ENCODE measurements at regions not wholly inside any gene's neighbourhood (a gene's known extent, or its start where the extent isn't known, plus 50 kb on each side); places are given as distances from the start of the nearest gene placed in this dataset.

DNA sequence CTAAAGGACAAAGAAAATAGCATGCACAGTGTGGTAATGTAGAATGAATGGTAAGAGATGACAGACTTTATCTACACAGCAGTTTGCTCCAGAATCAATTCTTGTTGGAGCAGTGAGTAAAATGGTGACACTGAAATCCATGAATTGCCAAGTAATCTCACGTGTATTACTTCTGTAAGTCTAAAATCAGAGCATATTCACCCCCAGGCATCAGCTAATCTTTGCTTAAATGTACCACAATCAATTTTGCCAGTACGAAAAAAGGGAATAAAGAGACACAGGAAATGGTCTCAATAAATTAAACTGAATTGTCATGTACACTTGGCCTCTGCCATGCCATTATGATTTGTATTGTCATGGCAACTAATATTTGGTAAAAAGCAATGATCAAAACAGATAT is 294.2 kb downstream of the PCDH17 start:
- TF ChIP-seq JUND (IDR thresholded peaks at IDR 0.05; ENCODE audit: low read depth) = no peak
- in situ Hi-C loops (cut with HindIII; ENCODE audit: low pct_unique_long_range_greater_than_20kb, low sequenced_read_pairs) = no loop called here
- no peak for DNase-seq (ENCODE audit: low read depth in 1 of 2, low spot score in 1 of 2)

DNA sequence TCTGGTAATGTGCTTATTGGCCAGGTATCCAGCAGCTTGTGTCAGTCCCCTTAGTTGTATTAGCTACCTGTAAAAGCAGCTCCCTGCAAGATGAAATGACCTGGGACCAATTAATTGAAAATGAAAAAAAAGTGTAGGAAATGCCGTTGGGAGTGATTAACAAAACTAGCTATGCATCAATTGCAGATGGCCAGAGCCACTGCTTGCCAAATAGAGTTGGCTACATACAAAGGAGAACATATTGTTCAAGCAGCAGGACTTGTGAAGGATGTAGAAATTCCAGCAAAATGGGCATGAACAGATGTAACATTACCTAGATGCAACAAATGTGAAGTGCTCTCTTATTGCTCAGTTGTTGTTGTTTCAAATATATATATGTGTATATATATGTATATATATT is 300.5 kb downstream of the PCDH17 start:
- in situ Hi-C loops (cut with HindIII; ENCODE audit: low pct_unique_long_range_greater_than_20kb, low sequenced_read_pairs) = no loop called here
- DNase-seq (ENCODE audit: low read depth in 1 of 2, low spot score in 1 of 2) = no peak
- no peak for TF ChIP-seq JUND (IDR thresholded peaks at IDR 0.05; ENCODE audit: low read depth)

DNA sequence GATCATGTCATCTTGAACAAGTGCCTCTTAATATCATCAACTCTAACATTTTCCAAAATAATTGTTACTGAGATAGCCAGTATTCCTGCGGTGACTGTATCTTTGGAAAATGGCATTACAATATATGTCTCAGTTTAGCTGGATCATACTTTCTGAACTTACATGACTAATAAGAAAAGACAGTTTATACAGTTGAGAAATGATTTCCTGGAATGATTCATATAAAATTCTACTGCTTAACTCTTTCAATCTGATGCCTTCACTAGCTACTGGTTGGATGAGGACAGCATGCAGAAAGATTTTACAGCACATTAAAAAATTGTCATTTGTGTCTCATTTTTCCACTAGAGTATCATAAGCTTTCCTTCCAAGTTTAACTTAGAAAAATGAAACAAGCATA is 302.1 kb downstream of the PCDH17 start:
- TF ChIP-seq JUND (IDR thresholded peaks at IDR 0.05; ENCODE audit: low read depth) = no peak
- no peak for DNase-seq (ENCODE audit: low read depth in 1 of 2, low spot score in 1 of 2)
- in situ Hi-C loops (cut with HindIII; ENCODE audit: low pct_unique_long_range_greater_than_20kb, low sequenced_read_pairs) = no loop called here

DNA sequence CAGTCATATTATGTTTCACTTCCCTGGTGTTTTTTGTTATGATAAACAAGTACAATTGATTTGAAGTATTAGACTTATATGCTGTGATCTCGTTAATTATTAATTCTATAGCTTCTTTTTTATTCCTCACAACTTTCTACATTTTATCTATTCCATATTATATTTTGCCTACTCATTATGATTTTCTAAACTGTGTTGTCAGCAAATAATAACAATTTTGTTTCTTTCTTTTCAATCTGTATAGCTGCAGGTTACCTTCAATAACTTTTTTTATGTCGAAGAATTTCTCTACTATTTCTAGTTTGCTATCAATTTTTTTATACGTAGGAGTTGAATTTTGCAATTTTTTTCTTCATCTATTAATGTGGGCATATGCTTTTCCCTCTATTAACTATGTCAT is 304.4 kb downstream of the PCDH17 start:
- DNase-seq (ENCODE audit: low read depth in 1 of 2, low spot score in 1 of 2) = no peak
- in situ Hi-C loops (cut with HindIII; ENCODE audit: low pct_unique_long_range_greater_than_20kb, low sequenced_read_pairs) = no loop called here
- TF ChIP-seq JUND (IDR thresholded peaks at IDR 0.05; ENCODE audit: low read depth) = no peak

DNA sequence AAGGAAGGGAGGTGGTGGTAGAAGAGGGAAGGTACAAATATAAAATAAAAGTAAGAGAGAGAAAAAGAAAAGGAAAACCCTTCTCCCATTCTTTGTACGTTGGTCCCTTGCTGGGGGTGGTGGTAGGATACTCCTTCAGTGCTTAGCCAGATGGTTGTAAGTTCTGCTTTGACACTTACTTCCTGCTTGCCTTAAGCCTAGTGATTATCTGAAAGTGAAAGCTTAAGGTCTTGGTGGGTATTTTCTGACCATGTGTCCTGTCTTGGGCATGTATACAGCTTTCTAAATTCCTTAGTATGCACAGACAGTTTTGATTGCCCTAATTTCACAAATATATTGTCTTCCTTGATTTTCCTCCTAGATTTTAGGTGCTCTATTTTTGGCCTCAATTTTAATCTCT is 314.8 kb downstream of the PCDH17 start:
- in situ Hi-C loops (cut with HindIII; ENCODE audit: low pct_unique_long_range_greater_than_20kb, low sequenced_read_pairs) = no loop called here
- no peak for DNase-seq (ENCODE audit: low read depth in 1 of 2, low spot score in 1 of 2)
- no peak for TF ChIP-seq JUND (IDR thresholded peaks at IDR 0.05; ENCODE audit: low read depth)

DNA sequence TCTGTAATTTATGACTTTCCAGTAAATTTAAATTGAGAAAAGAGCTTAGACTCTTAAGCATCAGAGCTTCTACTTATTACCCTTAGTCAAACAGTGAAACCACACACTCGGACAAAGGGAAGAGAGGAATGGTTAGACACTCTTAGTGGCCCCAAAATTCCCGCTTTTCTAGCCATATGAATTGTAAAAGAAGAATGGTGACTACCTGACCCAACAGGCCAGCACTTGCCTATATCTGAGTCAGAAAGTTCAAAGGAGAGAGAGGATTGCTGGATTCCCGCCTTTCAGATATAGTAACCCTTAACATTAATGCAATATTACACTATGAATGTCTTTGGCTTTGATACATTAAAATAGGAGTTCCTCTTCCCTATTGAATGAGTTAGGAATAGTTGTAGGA is 317.3 kb downstream of the PCDH17 start:
- in situ Hi-C loops (cut with HindIII; ENCODE audit: low pct_unique_long_range_greater_than_20kb, low sequenced_read_pairs) = no loop called here
- no peak for TF ChIP-seq JUND (IDR thresholded peaks at IDR 0.05; ENCODE audit: low read depth)
- DNase-seq (ENCODE audit: low read depth in 1 of 2, low spot score in 1 of 2) = no peak

DNA sequence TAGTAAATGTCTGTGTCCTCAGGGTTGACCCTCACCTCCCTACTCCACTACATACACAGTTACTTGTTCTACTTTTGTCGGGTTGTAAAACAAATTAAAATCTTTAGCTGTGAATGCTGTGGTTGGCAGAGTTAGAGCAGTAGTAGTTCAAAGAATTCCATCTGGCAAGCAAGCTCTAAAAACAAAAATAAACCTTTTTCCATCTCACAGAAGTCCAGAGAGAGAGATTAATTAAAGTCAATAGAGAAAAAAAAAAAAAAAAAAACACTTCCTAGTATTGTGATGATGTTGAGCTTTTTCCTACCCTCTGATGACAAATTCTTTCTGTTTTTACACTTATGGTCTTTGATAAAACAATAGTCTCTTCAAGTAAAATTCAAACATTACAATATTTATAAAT is 338.4 kb downstream of the PCDH17 start:
- in situ Hi-C loops (cut with HindIII; ENCODE audit: low pct_unique_long_range_greater_than_20kb, low sequenced_read_pairs) = no loop called here

DNA sequence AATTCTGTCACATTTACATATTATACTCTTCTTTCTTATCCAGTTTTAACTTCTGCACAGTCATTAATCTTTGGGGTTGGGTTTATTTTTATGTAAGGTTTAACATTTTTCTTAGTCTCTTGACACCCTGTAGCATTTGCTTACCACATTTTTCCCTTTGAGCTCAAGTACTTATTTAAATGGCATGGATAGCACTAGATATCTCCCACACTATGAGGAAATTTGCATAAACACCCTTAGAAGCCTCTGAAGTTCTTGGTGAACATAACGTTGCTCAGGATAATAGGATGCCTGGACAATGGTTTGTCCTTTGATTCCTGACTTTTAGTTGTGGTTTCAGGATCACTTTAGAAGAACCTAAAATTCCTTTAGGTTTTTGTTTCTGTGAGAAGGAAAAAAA is 338.9 kb downstream of the PCDH17 start:
- DNase-seq (ENCODE audit: low read depth in 1 of 2, low spot score in 1 of 2) = no peak
- in situ Hi-C loops (cut with HindIII; ENCODE audit: low pct_unique_long_range_greater_than_20kb, low sequenced_read_pairs) = no loop called here
- no peak for TF ChIP-seq JUND (IDR thresholded peaks at IDR 0.05; ENCODE audit: low read depth)

More for the DNA sequence above, 338.4 kb downstream of the PCDH17 start:
- no peak for TF ChIP-seq JUND (IDR thresholded peaks at IDR 0.05; ENCODE audit: low read depth)
- DNase-seq (ENCODE audit: low read depth in 1 of 2, low spot score in 1 of 2) = no peak

DNA sequence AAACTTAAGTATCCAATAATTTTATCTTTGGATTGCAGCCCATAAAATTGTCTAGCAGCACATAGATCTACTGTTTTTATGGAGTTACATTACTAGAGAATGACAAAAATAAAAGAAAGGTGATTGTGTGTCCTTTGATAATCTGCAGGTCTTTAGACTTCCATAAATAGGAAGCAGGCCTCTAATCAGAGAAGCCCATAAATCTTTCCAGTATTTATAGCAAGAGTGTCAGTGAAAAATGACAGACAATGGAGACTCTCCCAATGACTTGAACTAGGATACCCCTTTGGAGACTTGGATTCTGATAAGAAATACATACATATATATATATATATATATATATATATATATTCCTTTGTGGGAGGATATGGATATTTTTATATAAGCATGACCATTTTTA is 351.2 kb downstream of the PCDH17 start:
- in situ Hi-C loops (cut with HindIII; ENCODE audit: low pct_unique_long_range_greater_than_20kb, low sequenced_read_pairs) = no loop called here
- no peak for DNase-seq (ENCODE audit: low read depth in 1 of 2, low spot score in 1 of 2)
- no peak for TF ChIP-seq JUND (IDR thresholded peaks at IDR 0.05; ENCODE audit: low read depth)

DNA sequence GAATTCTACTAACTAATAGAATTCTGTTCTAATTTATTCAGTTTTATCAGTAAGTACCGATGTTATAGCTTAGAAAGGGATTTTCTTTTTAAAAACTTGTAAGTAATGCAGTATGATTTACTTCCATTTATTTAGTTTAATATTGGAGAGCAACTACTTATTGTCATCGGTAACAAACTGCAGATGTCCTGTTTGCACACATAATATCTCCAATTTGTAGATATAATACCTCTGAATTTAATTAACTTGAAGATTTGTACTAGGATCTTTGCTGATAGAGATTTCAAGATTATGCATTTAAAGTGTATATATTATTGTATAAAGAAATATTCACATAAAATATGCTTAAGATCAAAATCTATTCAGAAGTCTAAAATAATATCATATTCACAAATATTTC is 356.7 kb downstream of the PCDH17 start:
- TF ChIP-seq JUND (IDR thresholded peaks at IDR 0.05; ENCODE audit: low read depth) = no peak
- DNase-seq (ENCODE audit: low read depth in 1 of 2, low spot score in 1 of 2) = no peak
- in situ Hi-C loops (cut with HindIII; ENCODE audit: low pct_unique_long_range_greater_than_20kb, low sequenced_read_pairs) = no loop called here

DNA sequence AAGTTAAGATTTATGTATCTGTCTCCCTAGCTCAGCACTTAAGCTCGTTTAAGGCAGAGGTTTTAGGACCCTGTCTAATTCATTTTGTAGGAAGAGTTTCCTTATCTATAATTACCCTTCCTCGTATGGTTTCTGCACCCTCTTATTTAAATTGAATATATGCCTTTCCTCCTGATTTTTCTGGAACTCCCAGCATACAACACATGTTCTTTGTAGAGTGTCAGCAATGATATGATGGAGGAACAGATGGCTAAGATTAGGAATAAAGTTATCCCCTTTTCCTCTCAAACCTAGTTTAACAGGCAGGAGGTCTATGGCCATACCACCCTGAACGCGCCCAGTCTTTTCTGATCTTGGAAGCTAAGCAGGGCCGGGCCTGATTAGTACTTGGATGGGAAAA is 359.5 kb downstream of the PCDH17 start:
- no peak for TF ChIP-seq JUND (IDR thresholded peaks at IDR 0.05; ENCODE audit: low read depth)
- DNase-seq (ENCODE audit: low read depth in 1 of 2, low spot score in 1 of 2) = no peak

DNA sequence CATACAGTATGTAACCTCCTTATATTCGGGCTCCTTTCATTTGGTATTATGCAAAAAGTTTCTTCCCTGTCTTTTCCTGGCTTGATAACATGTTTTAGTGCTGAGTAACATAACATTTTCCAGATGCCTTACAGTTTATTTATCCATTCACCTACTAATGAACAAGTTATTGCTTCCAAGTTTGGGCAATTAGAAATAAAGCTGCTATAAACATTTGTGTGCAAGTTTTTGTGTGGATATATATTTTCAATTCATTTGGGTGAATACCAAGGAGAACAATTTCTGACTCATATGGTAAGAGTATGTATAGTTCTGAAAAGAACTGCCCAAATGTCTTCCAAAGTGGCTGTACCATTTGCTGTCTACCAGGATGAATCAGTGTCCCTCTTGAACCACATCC is 360.9 kb downstream of the PCDH17 start:
- in situ Hi-C loops (cut with HindIII; ENCODE audit: low pct_unique_long_range_greater_than_20kb, low sequenced_read_pairs) = no loop called here
- DNase-seq (ENCODE audit: low read depth in 1 of 2, low spot score in 1 of 2) = no peak
- TF ChIP-seq JUND (IDR thresholded peaks at IDR 0.05; ENCODE audit: low read depth) = no peak

More for the DNA sequence above, 359.5 kb downstream of the PCDH17 start:
- in situ Hi-C loops (cut with HindIII; ENCODE audit: low pct_unique_long_range_greater_than_20kb, low sequenced_read_pairs) = no loop called here

DNA sequence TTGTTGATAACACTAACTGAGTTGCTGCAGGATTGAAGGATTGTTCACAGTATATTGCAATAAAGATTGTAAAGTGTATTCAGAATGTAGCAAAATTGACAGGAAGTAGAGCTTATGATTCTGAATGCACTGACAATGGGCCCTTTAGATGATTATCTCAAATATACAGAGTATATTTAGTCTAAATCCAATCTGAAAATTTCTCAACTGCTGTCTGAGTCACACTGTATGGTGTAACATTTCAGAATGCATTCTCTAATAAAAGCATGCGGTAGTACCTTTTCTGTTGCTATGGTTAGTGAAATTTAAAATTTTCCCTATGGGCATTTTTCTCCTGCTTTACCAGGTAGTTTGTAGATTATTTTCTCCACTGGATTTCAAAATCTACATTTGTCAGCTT is 365.2 kb downstream of the PCDH17 start:
- no peak for TF ChIP-seq JUND (IDR thresholded peaks at IDR 0.05; ENCODE audit: low read depth)
- in situ Hi-C loops (cut with HindIII; ENCODE audit: low pct_unique_long_range_greater_than_20kb, low sequenced_read_pairs) = no loop called here
- DNase-seq (ENCODE audit: low read depth in 1 of 2, low spot score in 1 of 2) = no peak

DNA sequence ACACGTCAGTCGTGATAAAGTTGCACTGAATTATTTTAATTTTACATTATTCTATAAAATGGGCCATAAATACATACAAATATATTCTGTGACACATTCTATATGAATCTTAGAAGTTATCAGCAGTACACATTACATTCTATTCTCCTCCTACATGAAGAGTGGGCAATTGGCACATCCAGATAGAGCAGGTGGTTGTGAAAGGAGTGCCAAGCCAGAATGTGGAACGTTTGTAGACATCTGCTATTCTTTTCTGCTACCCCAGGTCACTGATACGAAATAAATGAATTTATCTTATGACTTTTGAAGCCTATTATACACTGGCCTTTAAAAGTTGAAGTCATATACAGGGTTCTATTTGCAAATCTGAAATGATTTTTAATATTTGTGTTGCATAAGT is 373.2 kb downstream of the PCDH17 start:
- in situ Hi-C loops (cut with HindIII; ENCODE audit: low pct_unique_long_range_greater_than_20kb, low sequenced_read_pairs) = no loop called here
- DNase-seq (ENCODE audit: low read depth in 1 of 2, low spot score in 1 of 2) = no peak
- no peak for TF ChIP-seq JUND (IDR thresholded peaks at IDR 0.05; ENCODE audit: low read depth)

DNA sequence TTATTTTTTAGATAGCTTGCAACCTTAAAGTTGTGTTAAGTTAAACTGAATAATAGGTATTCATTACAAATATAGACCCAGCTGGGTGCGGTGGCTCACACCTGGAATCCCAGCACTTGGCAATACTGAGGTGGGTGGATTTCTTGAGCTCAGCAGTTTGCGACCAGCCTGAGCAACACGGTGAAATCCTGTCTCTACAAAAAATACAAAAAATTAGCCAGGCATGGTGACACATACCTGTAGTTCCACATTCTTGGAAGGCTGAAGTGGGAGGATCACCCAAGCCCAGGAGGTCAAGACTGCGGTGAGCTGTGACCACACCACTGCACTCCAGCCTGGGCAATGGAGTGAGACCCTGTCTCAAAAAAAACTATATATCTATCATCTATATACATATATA is 386.5 kb downstream of the PCDH17 start:
- DNase-seq (ENCODE audit: low read depth in 1 of 2, low spot score in 1 of 2) = no peak
- in situ Hi-C loops (cut with HindIII; ENCODE audit: low pct_unique_long_range_greater_than_20kb, low sequenced_read_pairs) = no loop called here
- TF ChIP-seq JUND (IDR thresholded peaks at IDR 0.05; ENCODE audit: low read depth) = no peak

Measured in T47D (cell line).